Stimulated activated CD4-positive, alpha-beta T cell treated with anti-CD3 and anti-CD28 coated beads, Interleukin-12 subunit alpha, Interleukin-12 subunit beta, amount 100 ng/mL, for 4 hours (primary cell): ENCODE measurements at regions not wholly inside any gene's neighbourhood (a gene's known extent, or its start where the extent isn't known, plus 50 kb on each side); places are given as distances from the start of the nearest gene placed in this dataset.

ENCODE experiments used
- DNase-seq: peaks from one replicate; pipeline ENCODE4 v3.0.0-alpha.2; 2020

- DNase-seq, result no peak
Observed at GRCh38 chr2:41967476-41968181, 80.2 kb upstream of the PKDCC start.

- DNase-seq, result no peak
Observed at GRCh38 chr2:41968182-41968578, 79.6 kb upstream of the PKDCC start.

GRCh38 chr2:41970988-41971660 lies 76.7 kb upstream of the PKDCC start:
- no peak for DNase-seq

GRCh38 chr2:41972179-41972578 lies 75.6 kb upstream of the PKDCC start:
- no peak for DNase-seq

- no peak for DNase-seq
Observed at GRCh38 chr2:41972819-41973218, 75.0 kb upstream of the PKDCC start.

GRCh38 chr2:41973871-41974270 lies 74.0 kb upstream of the PKDCC start:
- DNase-seq, result no peak

GRCh38 chr2:41981417-41981816 lies 66.4 kb upstream of the PKDCC start:
- DNase-seq, result no peak

GRCh38 chr2:41985573-41986095 lies 62.2 kb upstream of the PKDCC start:
- no peak for DNase-seq

GRCh38 chr2:41989501-41990180 lies 58.2 kb upstream of the PKDCC start:
- DNase-seq, result no peak

- DNase-seq, result no peak
Observed at GRCh38 chr2:41990245-41990644, 57.6 kb upstream of the PKDCC start.

- DNase-seq, result no peak
Observed at GRCh38 chr2:41990688-41991087, 57.1 kb upstream of the PKDCC start.

- no peak for DNase-seq
Observed at GRCh38 chr2:41992056-41992642, 55.7 kb upstream of the PKDCC start.

- no peak for DNase-seq
Observed at GRCh38 chr2:41992671-41993434, 55.0 kb upstream of the PKDCC start.

- no peak for DNase-seq
Observed at GRCh38 chr2:41993435-41993925, 54.3 kb upstream of the PKDCC start.

- no peak for DNase-seq
Observed at GRCh38 chr2:41994233-41994637, 53.6 kb upstream of the PKDCC start.

- no peak for DNase-seq
Observed at GRCh38 chr2:41994661-41995060, 53.2 kb upstream of the PKDCC start.

GRCh38 chr2:41997561-41997960 lies 50.3 kb upstream of the PKDCC start:
- no peak for DNase-seq
